PC-9 (cell line): ENCODE measurements at regions not wholly inside any gene's neighbourhood (a gene's known extent, or its start where the extent isn't known, plus 50 kb on each side); places are given as distances from the start of the nearest gene placed in this dataset.

Experiments
- BruUV-seq: library from RNA; stranded (reverse); fragments of 400-500 nt; replicated peaks from 2 replicates; lab custom pipeline; 2021; lab: Mats Ljungman, UMichigan
- CTCF ChIA-PET: fragments of 300-600 bp; sonication (Branson Sonifier 250); formaldehyde crosslinking; loops from one replicate; lab custom pipeline; 2022; ENCODE audit warnings: antibody characterized with exemption; lab: Charles Lee
- POLR2A ChIA-PET: fragments of 300-600 bp; sonication (Branson Sonifier 250); formaldehyde crosslinking; loops from one replicate; lab custom pipeline; 2022; ENCODE audit warnings: antibody characterized with exemption; ENCODE audit not compliant: unreplicated experiment; lab: Charles Lee
- DNase-seq, 2 experiments: peaks; one replicate each; pipeline versions ENCODE4 v3.0.0 to v3.0.0-alpha.2; 2015 to 2022; ENCODE audit warnings: mixed read lengths in 1 of 2
- H2AFZ ChIP-seq: fragments of 200-600 bp; sonication (generic); 2 replicates; pipeline ENCODE4 v1.8.1; 2017; ENCODE audit warnings: antibody characterized with exemption
- H3F3A ChIP-seq: fragments of 200-600 bp; sonication (generic); 2 replicates; pipeline ENCODE4 v1.8.1; 2017; ENCODE audit warnings: antibody characterized with exemption, mild to moderate bottlenecking, low read depth; ENCODE audit not compliant: insufficient read depth
- H3K27ac ChIP-seq: fragments of 200-600 bp; sonication (generic); 2 replicates; pipeline ENCODE4 v1.6.1; 2016; ENCODE audit warnings: mixed run types
- H3K27me3 ChIP-seq: fragments of 200-600 bp; sonication (generic); 2 replicates; pipeline ENCODE4 v1.6.1; 2016; ENCODE audit warnings: low read depth, mixed run types; ENCODE audit not compliant: insufficient read depth
- H3K36me3 ChIP-seq: fragments of 200-600 bp; sonication (generic); 2 replicates; pipeline ENCODE4 v1.6.1; 2016; ENCODE audit warnings: low read depth, mixed run types
- H3K4me1 ChIP-seq: fragments of 200-600 bp; sonication (generic); replicated peaks from 2 replicates; pipeline ENCODE4 v1.6.1; 2016; ENCODE audit warnings: mixed run types; ENCODE audit not compliant: insufficient read depth
- H3K4me2 ChIP-seq: fragments of 200-600 bp; sonication (generic); 2 replicates; pipeline ENCODE4 v1.6.1; 2017; ENCODE audit warnings: mixed run types
- H3K4me3 ChIP-seq: fragments of 200-600 bp; sonication (generic); 2 replicates; pipeline ENCODE4 v1.6.1; 2016; ENCODE audit warnings: mixed run types
- H3K79me2 ChIP-seq: fragments of 200-600 bp; sonication (generic); 2 replicates; pipeline ENCODE4 v1.6.1; 2017; ENCODE audit warnings: low read depth, mixed run types
- H3K9me2 ChIP-seq: fragments of 200-600 bp; sonication (generic); 2 replicates; pipeline ENCODE4 v1.8.1; 2017; ENCODE audit warnings: mild to moderate bottlenecking; ENCODE audit not compliant: insufficient read depth
- H3K9me3 ChIP-seq: fragments of 200-600 bp; sonication (generic); 2 replicates; pipeline ENCODE4 v1.8.1; 2016; ENCODE audit warnings: low read depth; ENCODE audit not compliant: insufficient read depth
- H4K20me1 ChIP-seq: fragments of 200-600 bp; sonication (generic); 2 replicates; pipeline ENCODE4 v1.8.1; 2017; ENCODE audit not compliant: insufficient read depth
- EZH2 ChIP-seq: fragments of 200-600 bp; sonication (generic); IDR thresholded peaks from 2 replicates; pipeline ENCODE4 v1.8.0; 2017; ENCODE audit warnings: antibody characterized with exemption, low read depth
- intact Hi-C: fragments of 100-400 bp; cut with micrococcal nuclease; formaldehyde crosslinking; loops from one replicate; pipeline ENCODE4 v1.10.0; 2022; ENCODE audit not compliant: unreplicated experiment
- TF ChIP-seq, protein P1 (sequence below): fragments of 200-600 bp; sonication (generic); conservative IDR thresholded peaks from 2 replicates; pipeline ENCODE4 v1.6.1; 2017; ENCODE audit warnings: mixed run types, antibody characterized with exemption, mild to moderate bottlenecking, moderate library complexity

DNA sequence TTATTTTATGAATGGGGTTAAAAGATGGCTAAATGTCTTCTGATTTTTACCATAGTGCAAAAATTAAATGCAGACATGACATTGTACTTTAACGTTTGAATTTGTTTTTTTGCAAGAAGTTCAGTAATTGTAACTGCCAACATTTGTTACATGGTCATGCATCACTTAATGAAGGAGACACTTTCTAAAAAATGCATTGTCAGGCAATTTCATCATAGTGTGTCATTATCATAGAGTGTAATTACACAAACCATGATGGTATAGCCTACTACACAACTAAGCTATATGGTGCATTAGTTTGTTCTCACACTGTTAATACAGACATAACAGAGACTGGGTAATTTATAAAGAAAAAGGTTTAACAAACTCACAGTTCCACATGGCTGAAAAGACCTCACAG is 50.0 kb upstream of the NAA35 start:
- POLR2A ChIA-PET = no interaction called here
- Histone ChIP-seq H3K36me3 (no peaks in the 10 kb centered on the region), H3F3A (no peaks in the 10 kb centered on the region), H3K4me1 (no peaks in the 10 kb centered on the region), H3K27ac (no peak overlapping the region), H3K9me2 (no peaks in the 10 kb centered on the region), H3K27me3 (no peaks in the 10 kb centered on the region), H3K4me2 (no peak overlapping the region), H4K20me1 (no peaks in the 10 kb centered on the region), H2AFZ (no peak overlapping the region), H3K4me3 (no peak overlapping the region), H3K79me2 (no peaks in the 10 kb centered on the region), H3K9me3 (no peaks in the 10 kb centered on the region)
- no peak for TF ChIP-seq EZH2
- TF ChIP-seq, protein P1, sequence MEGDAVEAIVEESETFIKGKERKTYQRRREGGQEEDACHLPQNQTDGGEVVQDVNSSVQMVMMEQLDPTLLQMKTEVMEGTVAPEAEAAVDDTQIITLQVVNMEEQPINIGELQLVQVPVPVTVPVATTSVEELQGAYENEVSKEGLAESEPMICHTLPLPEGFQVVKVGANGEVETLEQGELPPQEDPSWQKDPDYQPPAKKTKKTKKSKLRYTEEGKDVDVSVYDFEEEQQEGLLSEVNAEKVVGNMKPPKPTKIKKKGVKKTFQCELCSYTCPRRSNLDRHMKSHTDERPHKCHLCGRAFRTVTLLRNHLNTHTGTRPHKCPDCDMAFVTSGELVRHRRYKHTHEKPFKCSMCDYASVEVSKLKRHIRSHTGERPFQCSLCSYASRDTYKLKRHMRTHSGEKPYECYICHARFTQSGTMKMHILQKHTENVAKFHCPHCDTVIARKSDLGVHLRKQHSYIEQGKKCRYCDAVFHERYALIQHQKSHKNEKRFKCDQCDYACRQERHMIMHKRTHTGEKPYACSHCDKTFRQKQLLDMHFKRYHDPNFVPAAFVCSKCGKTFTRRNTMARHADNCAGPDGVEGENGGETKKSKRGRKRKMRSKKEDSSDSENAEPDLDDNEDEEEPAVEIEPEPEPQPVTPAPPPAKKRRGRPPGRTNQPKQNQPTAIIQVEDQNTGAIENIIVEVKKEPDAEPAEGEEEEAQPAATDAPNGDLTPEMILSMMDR = no peak
- CTCF ChIA-PET = no interaction called here
- BruUV-seq = no TSS peak
- no peak for DNase-seq
- intact Hi-C loops = no loop called here
